ENCODE measurements at regions not wholly inside any gene's neighbourhood (a gene's known extent, or its start where the extent isn't known, plus 50 kb on each side); places are given as distances from the start of the nearest gene placed in this dataset.

DNA sequence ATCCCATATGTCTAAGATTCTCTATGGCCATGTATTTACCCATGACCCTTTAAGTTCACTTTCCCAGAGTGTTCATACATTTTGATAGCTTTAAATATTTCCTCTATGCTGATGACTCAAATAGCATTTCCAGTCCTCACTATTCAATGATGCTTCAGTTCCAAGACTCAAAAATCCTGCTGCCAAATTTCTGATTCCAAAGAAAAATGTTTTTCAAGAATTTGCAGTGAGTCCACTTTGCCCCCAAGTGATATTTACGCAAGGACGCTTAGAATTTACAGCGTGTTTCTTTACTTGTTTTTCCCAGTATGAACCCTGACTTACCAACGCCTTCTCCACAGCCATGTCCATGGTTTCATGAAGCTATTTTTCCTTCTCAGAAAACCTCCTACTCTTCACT lies 127.9 kb upstream of the PCDH18 start:
- Mint-ChIP-seq H3K27me3 (no peaks in the 10 kb centered on the region), H3K4me1 (ENCODE audit: low read depth) (no peaks in the 10 kb centered on the region), H3K36me3 (ENCODE audit: low read depth) (no peaks in the 10 kb centered on the region), H3K9me3 (peaks cover 3% of the 10 kb centered on the region), H3K4me3 (no peak overlapping the region), H3K27ac (no peak overlapping the region)
- ATAC-seq (no peak), DNase-seq (no peak)
- TF ChIP-seq CTCF (IDR thresholded peaks at IDR 0.05) = no peak
- intact Hi-C loops (cut with micrococcal nuclease) = no loop called here
- ChIA-PET POLR2A (no interaction called here), CTCF (no interaction called here)

- H3K36me3 Mint-ChIP-seq (ENCODE audit: low read depth) = no peaks in the 10 kb centered on the region
- H3K4me1 Mint-ChIP-seq (ENCODE audit: low read depth) = no peaks in the 10 kb centered on the region
- POLR2A ChIA-PET = no interaction called here
- CTCF ChIA-PET = no interaction called here
- peaks cover 3% of the 10 kb centered on the region for H3K9me3 Mint-ChIP-seq
- intact Hi-C loops (cut with micrococcal nuclease) = no loop called here
- no peaks in the 10 kb centered on the region for H3K27me3 Mint-ChIP-seq
- DNase-seq (no peak), ATAC-seq (no peak)
- TF ChIP-seq CTCF (IDR thresholded peaks at IDR 0.05) = no peak
- H3K4me3 Mint-ChIP-seq = no peak overlapping the region
- H3K27ac Mint-ChIP-seq = no peak overlapping the region
Measured at GRCh38 chr4:137659431-137659830, 127.1 kb upstream of the PCDH18 start.

- CTCF ChIA-PET = no interaction called here
- DNase-seq (no peak), ATAC-seq (no peak)
- Mint-ChIP-seq H3K9me3 (peaks cover 3% of the 10 kb centered on the region), H3K27me3 (no peaks in the 10 kb centered on the region), H3K27ac (no peak overlapping the region), H3K4me3 (no peak overlapping the region), H3K36me3 (ENCODE audit: low read depth) (no peaks in the 10 kb centered on the region), H3K4me1 (ENCODE audit: low read depth) (no peaks in the 10 kb centered on the region)
- intact Hi-C loops (cut with micrococcal nuclease) = no loop called here
- no peak for TF ChIP-seq CTCF (IDR thresholded peaks at IDR 0.05)
- POLR2A ChIA-PET = no interaction called here
Measured at GRCh38 chr4:137656661-137657060, 124.4 kb upstream of the PCDH18 start.

- H3K27me3 Mint-ChIP-seq = no peaks in the 10 kb centered on the region
Measured at GRCh38 chr4:137655302-137655701, 123.0 kb upstream of the PCDH18 start.

DNA sequence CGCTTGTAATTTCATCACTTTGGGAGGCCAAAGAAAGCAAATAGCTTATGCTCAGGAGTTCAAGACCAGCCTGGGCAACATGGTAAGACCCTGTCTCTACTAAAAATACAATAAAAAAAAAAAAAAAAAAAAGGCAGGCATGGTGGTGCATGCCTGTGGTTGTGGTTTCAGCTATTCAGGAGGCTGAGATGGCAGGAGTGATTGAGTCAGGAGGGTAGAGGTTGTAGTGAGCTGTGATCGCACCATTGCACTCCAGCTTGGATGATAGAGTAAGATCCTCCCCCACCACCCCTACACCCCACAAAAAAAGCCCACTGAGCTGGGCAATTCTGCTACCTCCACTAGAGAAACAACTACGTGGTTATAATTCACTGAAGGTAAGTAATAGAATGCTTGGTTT lies 118.8 kb upstream of the PCDH18 start:
- ATAC-seq = no peak
- Mint-ChIP-seq H3K4me3 (no peak overlapping the region), H3K36me3 (ENCODE audit: low read depth) (no peaks in the 10 kb centered on the region), H3K4me1 (ENCODE audit: low read depth) (no peaks in the 10 kb centered on the region), H3K27ac (no peak overlapping the region), H3K9me3 (no peaks in the 10 kb centered on the region), H3K27me3 (no peaks in the 10 kb centered on the region)
- ChIA-PET POLR2A (no interaction called here), CTCF (no interaction called here)
- intact Hi-C loops (cut with micrococcal nuclease) = no loop called here
- no peak for DNase-seq
- TF ChIP-seq CTCF (IDR thresholded peaks at IDR 0.05) = no peak

More at GRCh38 chr4:137655302-137655701, 123.0 kb upstream of the PCDH18 start:
- no peak for ATAC-seq
- Mint-ChIP-seq H3K36me3 (ENCODE audit: low read depth) (no peaks in the 10 kb centered on the region), H3K4me3 (no peak overlapping the region), H3K9me3 (peaks cover 3% of the 10 kb centered on the region), H3K4me1 (ENCODE audit: low read depth) (no peaks in the 10 kb centered on the region), H3K27ac (no peak overlapping the region)
- ChIA-PET CTCF (interaction anchor here (1.5 kb wide), 1 partner anchor 8 kb away, joined by 3 read pairs; no protein-coding TSS in a partner anchor), POLR2A (no interaction called here)
- no peak for TF ChIP-seq CTCF (IDR thresholded peaks at IDR 0.05)
- intact Hi-C loops (cut with micrococcal nuclease) = no loop called here
- no peak for DNase-seq

Measured in activated CD8-positive, alpha-beta T cell treated with anti-CD3 and anti-CD28 coated beads for 36 hours (primary cell).